ENCODE measurements at regions not wholly inside any gene's neighbourhood (a gene's known extent, or its start where the extent isn't known, plus 50 kb on each side); places are given as distances from the start of the nearest gene placed in this dataset.

DNA sequence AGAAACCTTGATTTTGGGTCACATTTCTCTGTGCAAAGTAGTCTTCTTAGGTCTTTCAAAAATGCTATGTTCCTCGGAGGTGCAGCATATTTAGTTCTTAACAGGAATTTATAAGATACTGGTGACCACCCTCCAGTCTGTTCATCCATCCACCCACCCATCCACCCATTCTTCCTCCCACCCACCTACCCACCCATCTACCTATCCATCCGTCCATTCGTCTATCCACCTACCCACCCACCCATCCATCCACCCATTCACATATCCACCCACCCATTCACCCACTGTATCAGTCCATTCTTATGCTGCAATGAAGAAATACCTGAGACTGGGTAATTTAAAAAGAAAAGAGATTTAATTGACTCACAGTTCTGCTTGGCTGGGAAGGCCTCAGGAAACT is 74.9 kb downstream of the KCTD15 start:
- no peak overlapping the region for H2AFZ ChIP-seq (ENCODE audit: low read depth)
- no peak overlapping the region for H3K9ac ChIP-seq
- no peak overlapping the region for H3K27ac ChIP-seq (ENCODE audit: low read depth in 2 of 2, low read length in 1 of 2)
- H3K4me3 ChIP-seq (ENCODE audit: low read depth in 2 of 2, low read length in 1 of 2): no peak overlapping the region
- DNase-seq: no peak
- no peaks in the 10 kb centered on the region for H3K36me3 ChIP-seq (replicated peaks in 1 of 2; ENCODE audit: control insufficient read depth in 1 of 2, insufficient read depth in 2 of 2, low read length in 1 of 2)
- ChIA-PET CTCF (interaction anchor here (0.9 kb wide), 1 partner anchor 77 kb away, joined by 3 read pairs; no protein-coding TSS in a partner anchor), POLR2A (interaction anchor here (1.1 kb wide), 1 partner anchor 10 kb away, joined by 3 read pairs; no protein-coding TSS in a partner anchor)
- H3K9me3 ChIP-seq: no peaks in the 10 kb centered on the region
- peaks cover 0 to 27% of the 10 kb centered on the region in 2 experiments; a peak in 2 of 4 replicates for H3K4me1 ChIP-seq (ENCODE audit: control insufficient read depth in 1 of 2, insufficient read depth in 2 of 2, low read depth in 1 of 2, low read length in 1 of 2)
- no peaks in the 10 kb centered on the region for H3F3A ChIP-seq (replicated peaks; ENCODE audit: insufficient read depth)
- no peak overlapping the region for H3K4me2 ChIP-seq
- WGBS (ENCODE audit: low lambda C conversion rate): 56% methylated on average over 3 of the region's 3 CpGs
- TF ChIP-seq RFX5 (IDR thresholded peaks at IDR 0.05; ENCODE audit: low read length) (no peak), NRF1 (IDR thresholded peaks at IDR 0.05; ENCODE audit: low read depth, low read length) (no peak), YY1 (IDR thresholded peaks at IDR 0.05; ENCODE audit: low read depth) (no peak), TCF12 (IDR thresholded peaks at IDR 0.05) (no peak), CHD2 (IDR thresholded peaks at IDR 0.05; ENCODE audit: low read length, partially characterized antibody) (no peak), MEF2A (IDR thresholded peaks at IDR 0.05; ENCODE audit: borderline replicate concordance, low read depth) (no peak), NFIC (IDR thresholded peaks at IDR 0.05; ENCODE audit: borderline replicate concordance) (no peak), TEAD4 (IDR thresholded peaks at IDR 0.05; ENCODE audit: borderline replicate concordance, insufficient read depth) (no peak), TAF1 (IDR thresholded peaks at IDR 0.05; ENCODE audit: borderline replicate concordance, low read depth, low read length) (no peak), ELF1 (IDR thresholded peaks at IDR 0.05) (no peak), GATA2 (CRISPR knock-in tag; IDR thresholded peaks at IDR 0.05) (no peak), GABPA (IDR thresholded peaks at IDR 0.05; ENCODE audit: low read depth) (no peak), EZH2phosphoT487 (IDR thresholded peaks at IDR 0.05; ENCODE audit: borderline replicate concordance, low read depth) (no peak), MXI1 (IDR thresholded peaks at IDR 0.05; ENCODE audit: low read depth, low read length) (no peak), POLR2AphosphoS5 (IDR thresholded peaks at IDR 0.05; ENCODE audit: low read depth, low read length) (no peak)
- TF ChIP-seq, protein P1, sequence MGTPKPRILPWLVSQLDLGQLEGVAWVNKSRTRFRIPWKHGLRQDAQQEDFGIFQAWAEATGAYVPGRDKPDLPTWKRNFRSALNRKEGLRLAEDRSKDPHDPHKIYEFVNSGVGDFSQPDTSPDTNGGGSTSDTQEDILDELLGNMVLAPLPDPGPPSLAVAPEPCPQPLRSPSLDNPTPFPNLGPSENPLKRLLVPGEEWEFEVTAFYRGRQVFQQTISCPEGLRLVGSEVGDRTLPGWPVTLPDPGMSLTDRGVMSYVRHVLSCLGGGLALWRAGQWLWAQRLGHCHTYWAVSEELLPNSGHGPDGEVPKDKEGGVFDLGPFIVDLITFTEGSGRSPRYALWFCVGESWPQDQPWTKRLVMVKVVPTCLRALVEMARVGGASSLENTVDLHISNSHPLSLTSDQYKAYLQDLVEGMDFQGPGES (IDR thresholded peaks at IDR 0.05; ENCODE audit: low read depth, low read length): no peak
- TF ChIP-seq, protein P2, sequence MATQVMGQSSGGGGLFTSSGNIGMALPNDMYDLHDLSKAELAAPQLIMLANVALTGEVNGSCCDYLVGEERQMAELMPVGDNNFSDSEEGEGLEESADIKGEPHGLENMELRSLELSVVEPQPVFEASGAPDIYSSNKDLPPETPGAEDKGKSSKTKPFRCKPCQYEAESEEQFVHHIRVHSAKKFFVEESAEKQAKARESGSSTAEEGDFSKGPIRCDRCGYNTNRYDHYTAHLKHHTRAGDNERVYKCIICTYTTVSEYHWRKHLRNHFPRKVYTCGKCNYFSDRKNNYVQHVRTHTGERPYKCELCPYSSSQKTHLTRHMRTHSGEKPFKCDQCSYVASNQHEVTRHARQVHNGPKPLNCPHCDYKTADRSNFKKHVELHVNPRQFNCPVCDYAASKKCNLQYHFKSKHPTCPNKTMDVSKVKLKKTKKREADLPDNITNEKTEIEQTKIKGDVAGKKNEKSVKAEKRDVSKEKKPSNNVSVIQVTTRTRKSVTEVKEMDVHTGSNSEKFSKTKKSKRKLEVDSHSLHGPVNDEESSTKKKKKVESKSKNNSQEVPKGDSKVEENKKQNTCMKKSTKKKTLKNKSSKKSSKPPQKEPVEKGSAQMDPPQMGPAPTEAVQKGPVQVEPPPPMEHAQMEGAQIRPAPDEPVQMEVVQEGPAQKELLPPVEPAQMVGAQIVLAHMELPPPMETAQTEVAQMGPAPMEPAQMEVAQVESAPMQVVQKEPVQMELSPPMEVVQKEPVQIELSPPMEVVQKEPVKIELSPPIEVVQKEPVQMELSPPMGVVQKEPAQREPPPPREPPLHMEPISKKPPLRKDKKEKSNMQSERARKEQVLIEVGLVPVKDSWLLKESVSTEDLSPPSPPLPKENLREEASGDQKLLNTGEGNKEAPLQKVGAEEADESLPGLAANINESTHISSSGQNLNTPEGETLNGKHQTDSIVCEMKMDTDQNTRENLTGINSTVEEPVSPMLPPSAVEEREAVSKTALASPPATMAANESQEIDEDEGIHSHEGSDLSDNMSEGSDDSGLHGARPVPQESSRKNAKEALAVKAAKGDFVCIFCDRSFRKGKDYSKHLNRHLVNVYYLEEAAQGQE (IDR thresholded peaks at IDR 0.05; ENCODE audit: low read depth, low read length): no peak
- TF ChIP-seq, protein P3, sequence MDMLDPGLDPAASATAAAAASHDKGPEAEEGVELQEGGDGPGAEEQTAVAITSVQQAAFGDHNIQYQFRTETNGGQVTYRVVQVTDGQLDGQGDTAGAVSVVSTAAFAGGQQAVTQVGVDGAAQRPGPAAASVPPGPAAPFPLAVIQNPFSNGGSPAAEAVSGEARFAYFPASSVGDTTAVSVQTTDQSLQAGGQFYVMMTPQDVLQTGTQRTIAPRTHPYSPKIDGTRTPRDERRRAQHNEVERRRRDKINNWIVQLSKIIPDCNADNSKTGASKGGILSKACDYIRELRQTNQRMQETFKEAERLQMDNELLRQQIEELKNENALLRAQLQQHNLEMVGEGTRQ (IDR thresholded peaks at IDR 0.05; ENCODE audit: borderline replicate concordance, low read depth, low read length): no peak
- TF ChIP-seq, protein P4, sequence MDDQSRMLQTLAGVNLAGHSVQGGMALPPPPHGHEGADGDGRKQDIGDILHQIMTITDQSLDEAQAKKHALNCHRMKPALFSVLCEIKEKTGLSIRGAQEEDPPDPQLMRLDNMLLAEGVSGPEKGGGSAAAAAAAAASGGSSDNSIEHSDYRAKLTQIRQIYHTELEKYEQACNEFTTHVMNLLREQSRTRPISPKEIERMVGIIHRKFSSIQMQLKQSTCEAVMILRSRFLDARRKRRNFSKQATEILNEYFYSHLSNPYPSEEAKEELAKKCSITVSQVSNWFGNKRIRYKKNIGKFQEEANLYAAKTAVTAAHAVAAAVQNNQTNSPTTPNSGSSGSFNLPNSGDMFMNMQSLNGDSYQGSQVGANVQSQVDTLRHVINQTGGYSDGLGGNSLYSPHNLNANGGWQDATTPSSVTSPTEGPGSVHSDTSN (IDR thresholded peaks at IDR 0.05): no peak
- no peaks in the 10 kb centered on the region for H4K20me1 ChIP-seq (ENCODE audit: insufficient read depth)
- no peaks in the 10 kb centered on the region for H3K9me2 ChIP-seq
- H3K79me2 ChIP-seq (ENCODE audit: insufficient read depth): no peaks in the 10 kb centered on the region
- no peaks in the 10 kb centered on the region for H3K27me3 ChIP-seq (ENCODE audit: insufficient read depth)

All from SK-N-SH (cell line).